Hypothalamus (tissue), 51 donors: ENCODE measurements at regions not wholly inside any gene's neighbourhood (a gene's known extent, or its start where the extent isn't known, plus 50 kb on each side); places are given as distances from the start of the nearest gene placed in this dataset.

Experiments used
- DNase-seq, 51 donors: peaks; one replicate each; lab custom pipeline; 2025; lab: John Stamatoyannopoulos, UW

- no peak for DNase-seq
These were observed 227.7 kb downstream of the VEGFC start for GRCh38 chr4:176565049-176565448.

DNA sequence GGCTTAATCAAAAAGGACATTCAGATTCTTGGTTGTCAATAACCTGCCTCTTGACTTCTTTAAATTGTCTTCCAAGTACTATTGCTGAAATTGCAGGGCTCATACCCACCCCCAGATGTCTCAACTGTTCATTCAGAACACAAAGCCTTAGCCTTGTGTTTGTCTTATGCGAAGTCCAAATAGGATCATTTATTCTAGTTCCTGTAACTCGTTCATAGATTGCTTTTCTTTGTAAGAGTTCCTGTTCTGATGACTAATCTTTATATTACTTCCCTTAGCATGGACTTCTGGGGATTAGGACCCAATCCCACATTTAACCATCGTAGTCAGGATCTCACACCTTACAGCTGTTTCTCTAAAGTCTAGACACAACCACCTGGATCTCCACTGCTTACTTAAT lies 226.0 kb downstream of the VEGFC start:
- no peak for DNase-seq

GRCh38 chr4:176568238-176568637 lies 224.5 kb downstream of the VEGFC start:
- DNase-seq = no peak

DNA sequence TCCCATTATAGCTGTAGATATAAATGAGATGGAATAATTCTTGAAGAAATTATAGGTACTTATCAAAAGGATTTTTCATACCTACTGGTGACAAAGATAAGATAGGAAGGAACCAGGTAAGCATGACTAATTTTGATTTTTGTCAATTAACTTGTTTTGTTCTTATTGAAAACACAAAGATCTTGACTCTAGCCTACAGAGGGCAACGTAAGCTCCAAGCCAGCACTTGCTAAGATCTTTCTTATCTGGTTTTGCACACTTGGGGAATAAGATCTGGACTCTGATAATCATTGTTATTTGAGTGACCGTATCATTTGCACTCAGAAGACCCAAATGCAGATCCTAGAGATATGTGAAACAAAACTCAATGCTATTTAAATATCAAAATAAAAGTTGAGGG lies 223.4 kb downstream of the VEGFC start:
- DNase-seq = no peak

DNA sequence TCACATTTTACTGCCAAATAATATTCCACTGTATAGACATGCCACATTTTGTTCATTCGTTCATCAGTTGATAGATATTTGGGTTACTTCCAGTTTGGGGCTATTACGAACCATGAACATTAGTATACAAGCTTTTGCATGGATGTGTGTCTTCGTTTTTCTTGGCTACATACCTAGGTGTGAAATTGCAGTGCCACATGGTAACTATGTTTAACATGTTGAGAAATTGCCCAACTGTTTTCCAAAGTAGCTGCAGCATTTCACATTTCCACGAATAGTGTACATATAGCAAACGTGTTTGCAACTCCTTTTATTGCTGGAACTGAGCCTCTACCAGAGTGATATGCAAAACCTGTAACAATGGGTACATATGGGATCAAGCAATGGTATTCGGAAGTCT lies 221.5 kb downstream of the VEGFC start:
- no peak for DNase-seq

DNA sequence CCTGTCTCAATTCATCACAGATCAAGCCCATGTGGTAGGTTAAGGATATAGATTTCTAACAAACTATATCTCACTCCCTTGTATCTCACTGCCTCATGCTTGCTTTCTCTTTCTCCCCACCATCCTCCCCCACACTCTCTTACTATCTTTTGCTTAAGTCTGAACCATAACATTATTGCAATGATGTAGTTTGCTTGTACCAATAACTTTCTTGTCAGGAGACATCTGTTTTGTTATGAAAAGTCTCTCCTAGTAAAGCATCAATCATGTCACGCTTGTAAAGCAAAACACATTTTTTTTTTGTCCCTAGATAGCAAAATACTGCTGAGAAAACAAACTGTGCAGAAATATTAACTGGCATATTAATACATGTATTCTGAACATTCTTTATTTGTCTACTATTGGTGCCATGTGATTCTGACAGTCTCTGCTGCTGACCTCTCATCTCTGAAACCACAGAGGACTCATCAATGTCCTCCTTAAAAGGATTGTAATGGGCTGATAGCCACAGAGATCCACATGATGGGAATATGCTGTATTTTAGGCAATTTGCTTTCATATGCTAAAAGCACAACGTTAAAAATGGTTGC lies 217.5 kb downstream of the VEGFC start:
- DNase-seq = no peak

- DNase-seq = no peak
These were observed 213.5 kb downstream of the VEGFC start for GRCh38 chr4:176579226-176579625.

DNA sequence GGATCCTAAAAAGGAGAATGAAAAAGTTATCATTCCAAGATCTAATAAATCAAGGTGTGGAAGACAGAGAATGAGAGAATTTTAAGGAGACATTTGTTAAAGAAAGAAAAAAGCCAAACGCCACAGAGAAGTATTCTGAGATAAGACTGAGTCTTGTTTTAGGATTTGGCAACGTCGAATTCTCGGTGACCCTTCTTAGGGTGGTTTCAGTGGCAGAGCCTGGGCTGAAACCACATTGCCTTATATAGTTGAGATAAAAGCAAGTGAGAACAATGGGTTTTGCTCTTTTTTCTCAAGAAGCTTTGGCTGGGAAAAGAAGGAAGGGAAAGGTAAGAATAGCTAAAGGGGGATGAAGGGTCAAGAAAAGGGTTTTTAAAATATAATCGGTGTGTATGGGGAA lies 209.4 kb downstream of the VEGFC start:
- DNase-seq = no peak

- DNase-seq = no peak
These were observed 208.6 kb downstream of the VEGFC start for GRCh38 chr4:176584031-176584606.

DNA sequence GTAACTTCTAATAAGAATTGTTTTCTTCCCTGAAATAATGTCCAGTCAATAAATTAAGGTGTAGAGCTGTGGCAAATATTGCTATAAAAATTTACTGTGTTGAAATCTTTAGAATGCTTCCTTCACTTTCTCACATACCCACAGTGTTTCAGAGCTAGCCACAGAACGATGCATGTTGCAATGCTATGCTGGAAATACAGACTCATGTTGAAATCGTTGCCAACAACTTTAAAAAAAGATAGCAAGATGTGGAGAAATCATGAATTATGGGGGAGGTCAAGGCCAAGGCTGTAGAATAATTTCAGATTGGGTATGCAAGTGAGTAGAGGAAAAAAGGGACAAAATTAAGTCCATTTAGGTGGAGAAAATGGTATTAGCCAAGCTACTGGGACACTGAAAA lies 204.8 kb downstream of the VEGFC start:
- DNase-seq = no peak

DNA sequence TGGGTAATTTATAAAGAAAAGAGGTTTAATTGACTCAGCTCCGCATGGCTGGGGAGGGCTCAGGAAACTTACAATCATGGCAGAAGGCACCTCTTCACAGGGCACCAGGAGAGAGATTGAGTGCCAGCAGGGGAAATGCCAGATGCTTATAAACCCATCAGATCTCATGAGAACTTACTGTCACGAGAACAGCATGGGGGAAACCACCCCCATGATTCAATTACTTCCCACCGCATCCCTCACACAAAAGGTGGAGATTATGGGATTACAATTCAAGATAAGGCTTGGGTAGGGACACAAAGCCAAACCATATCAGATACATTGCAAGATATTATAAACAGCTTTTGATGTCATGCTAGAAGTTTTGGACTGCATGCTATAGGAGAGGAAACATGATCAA lies 204.3 kb downstream of the VEGFC start:
- DNase-seq = no peak

DNA sequence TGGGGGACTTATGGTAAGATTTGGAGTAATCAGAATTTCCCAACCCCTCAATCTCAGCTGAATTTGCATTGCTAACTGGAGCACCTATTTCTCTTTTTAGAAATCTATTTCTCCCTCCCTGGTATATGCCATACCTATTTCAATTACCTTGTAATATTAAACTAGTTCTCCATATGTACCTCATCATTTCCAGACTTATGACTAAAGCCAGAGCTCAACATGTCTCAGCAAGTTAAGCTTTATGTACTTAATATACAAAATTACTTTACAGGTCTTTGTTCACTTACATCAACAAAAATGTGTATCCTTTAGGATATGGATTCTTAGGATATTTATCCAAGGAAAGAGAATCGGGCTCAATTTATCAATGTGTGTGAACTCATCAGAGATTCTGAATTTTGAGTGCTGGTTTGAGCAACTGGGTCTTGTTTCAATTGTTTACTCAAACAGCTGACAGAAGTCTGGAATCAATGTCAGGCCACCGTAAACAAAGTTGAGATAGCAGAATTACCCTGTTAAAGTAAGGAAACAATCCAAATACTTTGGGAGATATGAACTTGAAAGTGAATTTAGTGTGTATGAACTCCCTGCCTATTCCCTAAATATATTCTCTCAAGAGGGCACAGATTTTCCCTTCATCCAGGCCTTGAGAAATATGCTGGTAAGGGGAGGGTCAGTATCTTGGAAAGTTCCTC lies 199.6 kb downstream of the VEGFC start:
- DNase-seq = no peak

DNA sequence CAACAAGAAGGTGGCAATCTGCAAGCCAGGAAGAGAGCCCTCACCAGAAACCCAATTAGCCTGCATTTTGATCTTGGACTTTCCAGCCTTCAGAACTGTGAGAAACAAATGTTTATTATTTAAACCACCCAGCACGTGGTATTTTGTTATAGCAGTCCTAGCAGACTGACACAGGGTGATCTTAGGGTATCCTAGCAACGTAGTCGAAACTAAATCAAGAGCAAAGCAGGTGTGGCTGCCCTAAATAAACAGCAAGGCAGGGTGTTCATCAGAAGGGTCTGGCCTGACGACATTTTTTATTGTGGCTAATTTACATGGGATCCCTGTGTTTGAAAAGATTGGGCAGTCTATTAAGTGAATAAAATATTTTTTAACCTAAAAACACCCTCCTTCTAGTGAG lies 198.8 kb downstream of the VEGFC start:
- no peak for DNase-seq

DNA sequence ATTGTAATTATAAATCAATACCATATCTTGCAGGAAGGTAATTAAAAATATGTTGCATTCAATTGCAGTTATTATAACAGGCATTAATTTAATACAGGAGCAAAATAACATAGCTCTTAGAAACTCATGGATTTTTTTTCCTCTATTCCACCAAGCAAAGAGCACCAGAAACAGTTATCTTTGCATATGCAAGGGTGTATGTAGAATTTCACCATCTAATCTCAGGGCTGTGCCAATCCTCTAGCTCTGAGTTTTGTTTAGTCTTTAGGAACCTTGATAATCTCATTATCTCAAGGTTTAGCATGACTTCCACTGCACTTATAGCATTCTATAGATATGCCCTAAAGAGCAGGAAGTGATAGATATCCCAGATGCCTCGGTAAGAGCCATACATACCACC lies 197.5 kb downstream of the VEGFC start:
- no peak for DNase-seq

- DNase-seq = no peak
These were observed 191.6 kb downstream of the VEGFC start for GRCh38 chr4:176601124-176601523.

DNA sequence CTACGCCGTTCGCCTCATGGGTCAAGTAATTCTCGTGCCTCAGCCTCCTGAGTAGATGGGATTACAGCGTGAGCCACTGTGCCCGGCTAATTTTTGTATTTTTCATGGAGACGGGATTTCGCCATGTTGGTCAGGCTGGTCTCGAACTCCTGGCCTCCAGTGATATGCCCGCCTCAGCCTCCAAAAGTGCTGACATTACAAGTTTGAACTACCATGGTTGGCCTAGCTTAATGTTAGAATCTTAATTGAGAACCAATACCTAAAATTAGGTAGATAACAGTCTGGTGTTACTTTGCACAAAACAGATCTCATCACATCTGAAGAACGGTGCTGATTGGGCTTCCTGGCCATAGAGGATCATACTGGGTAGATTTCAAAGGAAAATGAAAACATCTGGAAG lies 184.9 kb downstream of the VEGFC start:
- DNase-seq = no peak

DNA sequence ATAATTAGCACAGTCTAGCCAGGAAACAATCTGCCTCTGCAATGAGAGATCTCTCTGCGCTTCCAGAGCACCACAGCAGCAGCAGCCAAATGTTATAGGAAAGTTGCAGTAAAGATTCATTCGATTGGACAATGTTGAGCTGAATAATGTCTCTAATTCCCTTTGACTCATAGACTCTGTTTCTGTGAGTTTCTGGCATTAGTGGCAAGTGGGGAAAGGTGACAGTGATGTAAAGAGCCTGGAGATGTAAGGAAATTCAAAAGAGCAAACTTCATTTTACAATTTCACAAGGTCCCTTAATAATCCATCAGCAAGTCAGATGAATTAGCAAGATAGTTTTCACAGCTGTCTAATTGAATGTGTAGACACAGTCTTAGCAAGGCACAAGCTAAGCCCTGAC lies 184.4 kb downstream of the VEGFC start:
- DNase-seq = no peak

GRCh38 chr4:176610594-176610993 lies 182.1 kb downstream of the VEGFC start:
- DNase-seq = no peak

DNA sequence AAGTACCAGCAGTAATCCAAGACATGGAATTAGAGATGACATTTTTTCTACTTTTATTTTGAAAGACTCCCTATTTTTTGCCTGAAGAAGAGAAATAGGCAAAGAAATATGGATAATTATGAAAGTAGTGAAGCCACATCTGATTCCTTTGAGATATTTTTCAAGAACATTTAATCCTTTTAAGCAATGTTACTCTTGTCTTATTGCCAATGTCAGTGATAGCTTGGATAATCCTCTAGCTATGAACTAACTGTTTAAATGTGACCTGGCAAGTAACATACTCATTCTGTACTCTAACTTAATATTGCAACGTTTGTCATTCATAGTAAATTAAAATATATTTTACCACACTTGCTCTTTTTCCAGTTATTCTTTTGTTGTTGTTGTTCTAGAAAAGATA lies 181.3 kb downstream of the VEGFC start:
- DNase-seq = no peak

DNA sequence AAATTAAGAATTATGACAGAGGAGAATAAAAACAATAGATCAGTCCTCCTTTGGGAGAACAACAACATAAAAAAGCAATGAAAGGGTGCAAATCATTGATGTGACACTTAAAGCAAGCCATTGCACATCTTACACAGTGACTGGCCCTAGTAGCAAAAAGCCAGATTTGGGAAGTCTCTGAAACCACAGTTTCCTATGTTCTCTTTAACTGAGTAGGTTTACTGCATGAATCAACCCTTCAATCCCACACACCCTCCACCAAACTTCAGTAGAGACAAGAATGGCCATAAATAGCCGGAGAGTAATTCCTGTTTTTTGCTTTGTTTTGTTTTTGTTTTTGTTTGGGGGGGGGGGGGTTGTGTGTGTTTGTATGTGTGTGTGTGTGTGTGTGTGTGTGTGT lies 180.8 kb downstream of the VEGFC start:
- no peak for DNase-seq

GRCh38 chr4:176614793-176615192 lies 177.9 kb downstream of the VEGFC start:
- DNase-seq = no peak

- no peak for DNase-seq
These were observed 176.6 kb downstream of the VEGFC start for GRCh38 chr4:176616151-176616550.

DNA sequence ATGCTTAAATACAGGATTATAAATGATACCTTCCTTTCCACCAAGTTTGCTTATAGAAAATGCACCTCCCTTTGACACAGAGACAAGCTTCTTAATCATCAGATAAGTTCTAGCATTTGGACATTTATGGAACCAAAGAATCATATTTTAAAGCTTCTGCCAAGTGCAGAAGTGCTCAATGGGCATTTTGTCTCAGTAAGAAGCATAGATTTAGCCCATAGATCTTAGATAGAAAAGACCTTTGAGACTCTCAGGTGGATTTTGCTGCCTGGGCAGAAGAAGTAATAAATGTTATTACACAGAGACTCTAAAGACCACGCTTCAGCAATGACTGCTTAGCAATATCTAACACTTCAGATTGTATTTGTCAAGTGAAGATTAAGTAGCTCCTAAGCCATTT lies 174.6 kb downstream of the VEGFC start:
- no peak for DNase-seq
